ENCODE measurements at regions not wholly inside any gene's neighbourhood (a gene's known extent, or its start where the extent isn't known, plus 50 kb on each side); places are given as distances from the start of the nearest gene placed in this dataset.

GRCh38 chr14:56891226-56891625, 80.9 kb upstream of the OTX2 start:
- Histone ChIP-seq H3K4me3 (no peak overlapping the region), H4K20me1 (replicated peaks; ENCODE audit: control insufficient read depth, insufficient read depth, low read length) (no peaks in the 10 kb centered on the region), H3K36me3 (ENCODE audit: control insufficient read depth, insufficient read depth, low read length) (no peaks in the 10 kb centered on the region), H3K9ac (ENCODE audit: insufficient read depth in 1 of 2, low read depth in 2 of 2, low read length in 2 of 2) (no peak overlapping the region), H3K27me3 (ENCODE audit: control insufficient read depth in 2 of 2, insufficient read depth in 2 of 2, low read length in 2 of 2) (no peaks in the 10 kb centered on the region; a peak in 2 of 5 replicates), H3K4me2 (ENCODE audit: insufficient read depth, low read length) (no peak overlapping the region), H3K9me1 (ENCODE audit: control insufficient read depth, insufficient read depth, low read length) (no peaks in the 10 kb centered on the region), H2AFZ (ENCODE audit: low read depth, low read length) (no peak overlapping the region), H3K4me1 (replicated peaks in 1 of 2; ENCODE audit: control insufficient read depth in 2 of 2, insufficient read depth in 2 of 2, low read length in 2 of 2) (no peaks in the 10 kb centered on the region), H3K27ac (ENCODE audit: extremely low read depth, low read depth, low read length) (no peak overlapping the region), H3K79me2 (ENCODE audit: control insufficient read depth, insufficient read depth, low read length) (no peaks in the 10 kb centered on the region), H3K9me3 (replicated peaks; ENCODE audit: control insufficient read depth, insufficient read depth, low read depth, low read length) (no peaks in the 10 kb centered on the region)
- no peak for DNase-seq (ENCODE audit: extremely low read depth in 1 of 4, low spot score in 3 of 4)
- TF ChIP-seq EZH2 (IDR thresholded peaks at IDR 0.05; ENCODE audit: borderline replicate concordance, low read depth, low read length) (no peak), STAT5B (CRISPR knock-in tag; IDR thresholded peaks at IDR 0.05) (no peak)
- CTCF ChIA-PET (ENCODE audit: low intra/inter-chr PET ratio) = no interaction called here
- BruUV-seq (replicated peaks) = no TSS peak
- in situ Hi-C loops (cut with MboI) = no loop called here
- FAIRE-seq = no peak
- intact Hi-C loops (cut with micrococcal nuclease) = no loop called here
- ATAC-seq = no peak
- POLR2A ChIA-PET = no interaction called here

GRCh38 chr14:56889705-56890104, 79.4 kb upstream of the OTX2 start:
- ChIA-PET CTCF (ENCODE audit: low intra/inter-chr PET ratio) (no interaction called here), POLR2A (no interaction called here)
- no peaks in the 10 kb centered on the region; a peak in 1 of 5 replicates for H3K27me3 ChIP-seq (ENCODE audit: control insufficient read depth in 2 of 2, insufficient read depth in 2 of 2, low read length in 2 of 2)
- no peaks in the 10 kb centered on the region for H3K79me2 ChIP-seq (ENCODE audit: control insufficient read depth, insufficient read depth, low read length)
- no peak overlapping the region for H3K4me2 ChIP-seq (ENCODE audit: insufficient read depth, low read length)
- H3K4me1 ChIP-seq (replicated peaks in 1 of 2; ENCODE audit: control insufficient read depth in 2 of 2, insufficient read depth in 2 of 2, low read length in 2 of 2) = no peaks in the 10 kb centered on the region
- BruUV-seq (replicated peaks) = no TSS peak
- TF ChIP-seq MAFK (IDR thresholded peaks at IDR 0.05; ENCODE audit: low read length) (peak; percentile 53), ZNF316 (IDR thresholded peaks at IDR 0.05) (peak; percentile 75), FOXA1 (IDR thresholded peaks at IDR 0.05; ENCODE audit: borderline replicate concordance) (no peak), C11orf30 (IDR thresholded peaks at IDR 0.05; ENCODE audit: low read depth) (peak; percentile 63), MAFG (tag; conservative IDR thresholded peaks at IDR 0.05) (peak; percentile 66), MAFF (IDR thresholded peaks at IDR 0.05; ENCODE audit: low read length) (peak; percentile 62)
- no peak overlapping the region for H3K9ac ChIP-seq (ENCODE audit: insufficient read depth in 1 of 2, low read depth in 2 of 2, low read length in 2 of 2)
- H3K9me3 ChIP-seq (replicated peaks; ENCODE audit: control insufficient read depth, insufficient read depth, low read depth, low read length) = no peaks in the 10 kb centered on the region
- 0% methylated on average over 2 of the region's 2 CpGs for WGBS (ENCODE audit: insufficient coverage, low coverage, missing lambda C conversion rate)
- DNase-seq (ENCODE audit: extremely low read depth in 1 of 4, low spot score in 3 of 4) (no peak), FAIRE-seq (no peak), ATAC-seq (no peak)
- no peaks in the 10 kb centered on the region for H3K36me3 ChIP-seq (ENCODE audit: control insufficient read depth, insufficient read depth, low read length)
- H2AFZ ChIP-seq (ENCODE audit: low read depth, low read length) = no peak overlapping the region
- H3K4me3 ChIP-seq = no peak overlapping the region
- H3K9me1 ChIP-seq (ENCODE audit: control insufficient read depth, insufficient read depth, low read length) = no peaks in the 10 kb centered on the region
- in situ Hi-C loops (cut with MboI) = no loop called here
- no peaks in the 10 kb centered on the region for H4K20me1 ChIP-seq (replicated peaks; ENCODE audit: control insufficient read depth, insufficient read depth, low read length)
- intact Hi-C loops (cut with micrococcal nuclease) = loop anchor here (10.0 kb wide), 1 partner anchor 175 kb away; no protein-coding TSS in a partner anchor
- no peak overlapping the region for H3K27ac ChIP-seq (ENCODE audit: extremely low read depth, low read depth, low read length)

Data from K562 (cell line).